HL-60/S4 treated with phorbol 12-myristate 13-acetate at 8.2 ng/mL for 4 days and 3 days (cell line): ENCODE measurements at regions not wholly inside any gene's neighbourhood (a gene's known extent, or its start where the extent isn't known, plus 50 kb on each side); places are given as distances from the start of the nearest gene placed in this dataset.
"Not testable (repeated sequence)": the region's sequence is repeated elsewhere in the genome, so short reads cannot be mapped to it uniquely, and the experiment has no call there.

Source experiments
- in situ Hi-C: fragments of 300-500 bp; cut with MboI; formaldehyde crosslinking; loops from 2 replicates; pipeline ENCODE4 v1.15.0; 2022; ENCODE audit warnings: low sequenced_read_pairs

- in situ Hi-C loops, result no loop called here
Observed at GRCh38 chr21:28614791-28615190, 377.9 kb downstream of the LTN1 start.

GRCh38 chr21:28608646-28609045, 384.0 kb downstream of the LTN1 start:
- in situ Hi-C loops, result no loop called here

- in situ Hi-C loops, result no loop called here
Observed at GRCh38 chr21:28607545-28607944, 385.1 kb downstream of the LTN1 start.

GRCh38 chr21:28604946-28605537, 387.6 kb downstream of the LTN1 start:
- in situ Hi-C loops, result no loop called here

- in situ Hi-C loops, result no loop called here
Observed at GRCh38 chr21:28602546-28602945, 390.1 kb downstream of the LTN1 start.

GRCh38 chr21:28598214-28598613, 394.5 kb downstream of the LTN1 start:
- in situ Hi-C loops, result no loop called here

GRCh38 chr21:28592205-28592865, 400.3 kb downstream of the LTN1 start:
- in situ Hi-C loops, result no loop called here

- in situ Hi-C loops, result no loop called here
Observed at GRCh38 chr21:28590676-28591075, 402.0 kb downstream of the LTN1 start.

- in situ Hi-C loops, result no loop called here
Observed at GRCh38 chr21:28590026-28590425, 402.7 kb downstream of the LTN1 start.

GRCh38 chr21:28588997-28589396, 403.7 kb downstream of the LTN1 start:
- in situ Hi-C loops, result no loop called here

- in situ Hi-C loops, result no loop called here
Observed at GRCh38 chr21:28587748-28588147, 404.9 kb downstream of the LTN1 start.

- in situ Hi-C loops, result no loop called here
Observed at GRCh38 chr21:28581976-28582375, 410.7 kb downstream of the LTN1 start.

GRCh38 chr21:28581311-28581731, 411.4 kb downstream of the LTN1 start:
- in situ Hi-C loops, result not testable (repeated sequence)

GRCh38 chr21:28580585-28580984, 412.1 kb downstream of the LTN1 start:
- in situ Hi-C loops, result no loop called here

- in situ Hi-C loops, result no loop called here
Observed at GRCh38 chr21:28579986-28580550, 412.6 kb downstream of the LTN1 start.

- in situ Hi-C loops, result no loop called here
Observed at GRCh38 chr21:28568692-28569091, 424.0 kb downstream of the LTN1 start.

- in situ Hi-C loops, result not testable (repeated sequence)
Observed at GRCh38 chr21:28563933-28564332, 428.7 kb downstream of the LTN1 start.

GRCh38 chr21:28561772-28562171, 430.9 kb downstream of the LTN1 start:
- in situ Hi-C loops, result no loop called here

GRCh38 chr21:28554660-28555475, 437.8 kb downstream of the LTN1 start:
- in situ Hi-C loops, result no loop called here

GRCh38 chr21:28550057-28550825, 442.4 kb downstream of the LTN1 start:
- in situ Hi-C loops, result no loop called here

GRCh38 chr21:28548291-28548690, 444.4 kb downstream of the LTN1 start:
- in situ Hi-C loops, result no loop called here
